GM18498 (cell line): ENCODE measurements at regions not wholly inside any gene's neighbourhood (a gene's known extent, or its start where the extent isn't known, plus 50 kb on each side); places are given as distances from the start of the nearest gene placed in this dataset.

Experiments
- ATAC-seq: cut with Tn5 transposase; IDR thresholded peaks from one replicate; pipeline ENCODE4 v1.9.1; 2021; ENCODE audit warnings: mild to moderate bottlenecking, moderate library complexity; ENCODE audit not compliant: unreplicated experiment

DNA sequence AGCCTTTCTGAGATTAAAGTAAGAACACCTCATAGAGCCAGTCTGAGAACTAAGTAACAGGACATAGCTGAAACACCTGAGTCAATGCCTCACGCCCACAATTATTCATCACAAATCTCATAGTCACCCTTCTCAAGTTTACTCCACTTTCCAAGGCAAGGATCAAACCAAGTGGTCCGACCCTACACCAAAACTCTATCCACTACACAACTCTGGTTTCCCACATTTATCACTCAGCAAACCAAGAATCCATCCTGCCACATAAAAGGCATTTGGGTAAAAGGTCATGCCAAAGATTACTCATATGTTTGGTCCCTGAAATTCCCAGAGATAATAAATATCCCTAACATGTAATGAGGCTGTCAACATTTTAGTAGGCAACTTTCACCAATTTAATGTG is 144.1 kb downstream of the RPAP3 start:
- ATAC-seq: no peak

GRCh38 chr12:47560415-47560814 is 145.4 kb downstream of the RPAP3 start:
- no peak for ATAC-seq

DNA sequence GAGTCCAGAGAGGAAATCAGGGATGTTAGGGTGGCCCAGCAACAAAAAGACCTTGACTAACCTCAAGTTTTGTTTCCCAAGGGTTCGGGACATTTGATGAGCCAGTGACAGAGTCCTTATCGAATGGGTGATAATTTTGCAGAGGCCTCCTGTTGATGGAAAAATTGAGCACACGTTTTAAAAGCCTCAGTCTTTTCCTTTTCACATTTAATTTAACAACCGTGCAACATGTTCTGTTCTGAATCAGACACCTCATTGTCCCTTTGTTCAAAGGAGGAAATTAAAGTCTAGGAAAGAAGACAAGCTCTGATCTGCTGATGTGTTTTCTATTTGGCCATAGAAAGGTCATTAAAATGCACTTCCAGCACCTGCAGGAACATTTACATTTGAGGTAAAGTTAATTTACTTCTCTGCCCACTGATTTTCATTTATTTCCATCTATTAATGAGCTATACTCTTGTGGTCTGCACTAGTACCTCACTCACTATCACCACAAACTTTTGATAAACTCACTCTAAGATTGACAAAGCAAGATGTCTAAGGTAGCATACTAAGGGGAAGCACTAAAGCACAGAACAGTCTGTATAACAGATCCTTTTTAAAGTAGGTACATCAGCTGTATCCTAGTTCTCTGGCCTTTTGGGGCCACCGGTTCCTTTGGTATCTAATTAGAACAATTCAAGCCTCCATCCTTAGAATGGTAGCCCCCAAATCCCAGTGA is 147.0 kb downstream of the RPAP3 start:
- ATAC-seq: no peak

- ATAC-seq: no peak
These were observed 148.4 kb downstream of the RPAP3 start for GRCh38 chr12:47557386-47557785.

GRCh38 chr12:47556261-47557030 is 149.4 kb downstream of the RPAP3 start:
- ATAC-seq: no peak

GRCh38 chr12:47554046-47554653 is 151.7 kb downstream of the RPAP3 start:
- ATAC-seq: no peak

DNA sequence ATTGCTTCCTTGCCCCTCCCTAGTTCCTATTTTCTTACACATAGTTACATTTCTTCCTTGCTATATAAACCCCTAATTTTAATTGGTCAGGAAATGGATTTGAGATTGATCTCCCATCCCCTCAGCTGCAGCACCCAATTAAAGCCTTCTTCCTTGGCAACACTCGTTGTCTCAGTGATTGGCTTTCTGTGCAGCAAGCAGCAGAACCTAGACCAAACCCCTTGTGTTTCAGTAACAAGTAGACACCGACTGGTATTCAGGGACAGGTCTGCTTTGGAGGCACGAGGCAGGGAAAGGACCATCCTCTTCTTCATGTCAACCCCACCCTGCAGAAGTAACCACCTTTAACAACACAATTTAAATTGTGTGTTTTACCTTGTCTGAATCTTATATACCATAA is 152.6 kb downstream of the RPAP3 start:
- no peak for ATAC-seq

DNA sequence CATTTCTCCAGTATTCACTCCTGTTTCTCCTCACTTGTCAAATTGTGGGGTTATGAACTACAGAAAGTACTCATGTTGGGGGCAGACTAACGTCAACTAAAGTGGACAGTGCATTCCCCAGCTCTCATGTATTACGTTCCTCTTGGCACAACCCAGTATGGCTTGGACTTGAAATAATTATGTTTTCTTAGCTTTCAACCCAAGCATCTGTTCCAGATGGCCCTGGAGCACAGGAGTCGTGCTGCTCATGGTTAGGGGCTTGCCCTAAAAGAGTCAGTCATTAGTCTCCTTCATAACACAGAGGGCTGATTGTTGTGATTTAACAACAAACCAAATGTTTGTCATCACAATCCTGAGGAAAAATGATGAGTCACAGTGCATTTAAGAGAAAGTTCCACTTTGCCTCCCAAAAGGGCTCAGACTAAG is 154.4 kb downstream of the RPAP3 start:
- ATAC-seq: no peak

DNA sequence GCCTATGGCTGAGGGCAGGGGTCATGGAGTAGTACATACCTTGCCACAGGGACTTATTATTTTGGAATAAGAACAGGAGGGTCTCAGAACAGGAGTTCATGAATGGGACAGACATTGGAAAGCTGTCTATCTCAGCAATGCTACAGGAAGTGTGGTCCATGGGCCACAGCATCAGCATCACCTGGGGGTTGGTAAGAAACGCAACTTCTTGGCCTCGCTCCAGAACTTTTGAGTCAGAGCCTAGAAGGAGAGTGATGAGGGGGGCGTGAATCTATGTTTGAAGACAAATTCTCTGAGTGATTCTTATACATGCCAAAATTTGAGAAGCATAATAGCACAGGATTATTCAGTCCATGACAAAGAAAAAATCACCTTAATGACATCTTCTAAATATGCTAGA is 156.6 kb downstream of the RPAP3 start:
- ATAC-seq: no peak

DNA sequence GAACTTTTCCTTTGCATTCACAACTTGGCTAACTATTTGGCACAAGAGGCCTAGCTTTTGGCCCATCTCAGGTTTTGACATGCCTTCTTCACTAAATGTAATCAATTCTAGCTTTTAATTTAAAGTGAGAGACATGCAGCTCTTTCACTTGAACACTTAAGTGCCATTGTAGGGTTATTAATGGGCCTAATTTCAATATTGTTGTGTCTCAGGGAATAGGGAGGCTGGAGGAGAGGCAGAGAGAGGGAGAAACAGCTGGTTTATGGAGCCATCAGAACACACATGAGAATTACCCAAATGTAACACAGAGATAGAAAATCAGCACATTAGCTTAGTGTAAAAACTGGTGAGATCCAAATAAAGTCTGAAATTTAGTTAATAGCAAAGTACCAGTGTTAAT is 157.4 kb downstream of the RPAP3 start:
- no peak for ATAC-seq

DNA sequence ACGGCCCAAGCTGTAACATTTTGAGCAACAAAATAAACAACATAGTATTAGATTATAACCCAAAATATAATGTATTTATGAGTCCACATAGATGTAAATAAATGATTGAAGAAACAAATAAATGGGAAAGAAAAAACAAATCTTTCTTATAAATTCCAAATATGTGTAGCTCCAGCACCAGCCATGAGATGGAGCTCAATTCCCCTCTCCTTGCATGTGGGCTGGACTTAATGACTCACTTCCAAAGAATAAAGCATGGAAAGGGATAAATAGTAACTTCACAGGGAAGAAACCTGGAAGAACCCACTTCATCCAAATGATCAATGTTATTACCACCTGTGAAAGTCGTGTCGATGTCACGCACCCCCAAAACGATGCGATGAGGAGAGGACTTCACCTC is 158.8 kb downstream of the RPAP3 start:
- no peak for ATAC-seq

GRCh38 chr12:47545938-47546609 is 159.8 kb downstream of the RPAP3 start:
- no peak for ATAC-seq

- ATAC-seq: no peak
These were observed 171.1 kb downstream of the RPAP3 start for GRCh38 chr12:47534695-47535094.

GRCh38 chr12:47530050-47530449 is 175.8 kb downstream of the RPAP3 start:
- ATAC-seq: no peak

DNA sequence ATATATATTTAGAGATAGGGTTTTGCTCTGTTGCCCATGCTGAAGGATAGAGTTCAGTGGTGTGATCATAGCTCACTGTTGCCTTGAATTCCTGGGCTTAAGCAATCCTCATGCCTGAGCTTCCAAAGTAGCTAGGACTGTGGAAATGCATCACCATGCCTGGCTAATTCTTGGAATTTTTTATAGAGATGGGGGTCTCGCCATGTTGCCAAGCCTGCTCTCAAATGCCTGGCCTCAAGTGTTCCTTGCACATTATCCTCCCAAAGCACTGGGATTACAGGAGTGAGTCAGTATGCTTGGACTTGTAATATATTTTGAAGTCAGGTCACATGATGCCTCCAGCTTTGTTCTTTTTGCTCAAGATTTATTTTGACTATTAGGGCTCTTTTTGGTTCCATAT is 178.0 kb downstream of the RPAP3 start:
- no peak for ATAC-seq

- no peak for ATAC-seq
These were observed 185.8 kb downstream of the RPAP3 start for GRCh38 chr12:47520029-47520428.

GRCh38 chr12:47517122-47517521 is 188.7 kb downstream of the RPAP3 start:
- ATAC-seq: no peak

DNA sequence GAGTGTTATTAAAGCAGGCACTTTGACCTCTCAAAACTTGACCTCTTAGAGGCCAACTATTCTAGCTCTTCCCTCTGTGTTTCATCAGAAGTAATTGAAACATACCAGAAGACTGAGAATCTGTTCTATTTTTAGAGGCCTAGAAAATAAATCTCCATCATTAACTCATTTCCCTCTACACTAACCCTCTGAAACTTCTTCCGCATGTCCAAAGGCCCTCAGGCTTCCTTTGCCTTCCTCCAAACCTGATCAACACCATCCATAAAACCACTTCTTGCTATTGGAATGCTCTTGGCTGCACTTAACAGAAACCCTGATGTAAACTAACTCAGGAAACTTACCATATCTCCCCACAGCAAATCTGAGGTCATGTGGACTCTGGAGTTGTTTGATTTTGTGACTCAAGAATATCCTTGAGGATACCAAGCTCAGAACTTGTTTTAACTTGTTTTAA is 196.4 kb downstream of the RPAP3 start:
- no peak for ATAC-seq

- ATAC-seq: no peak
These were observed 198.6 kb downstream of the RPAP3 start for GRCh38 chr12:47507221-47507620.

DNA sequence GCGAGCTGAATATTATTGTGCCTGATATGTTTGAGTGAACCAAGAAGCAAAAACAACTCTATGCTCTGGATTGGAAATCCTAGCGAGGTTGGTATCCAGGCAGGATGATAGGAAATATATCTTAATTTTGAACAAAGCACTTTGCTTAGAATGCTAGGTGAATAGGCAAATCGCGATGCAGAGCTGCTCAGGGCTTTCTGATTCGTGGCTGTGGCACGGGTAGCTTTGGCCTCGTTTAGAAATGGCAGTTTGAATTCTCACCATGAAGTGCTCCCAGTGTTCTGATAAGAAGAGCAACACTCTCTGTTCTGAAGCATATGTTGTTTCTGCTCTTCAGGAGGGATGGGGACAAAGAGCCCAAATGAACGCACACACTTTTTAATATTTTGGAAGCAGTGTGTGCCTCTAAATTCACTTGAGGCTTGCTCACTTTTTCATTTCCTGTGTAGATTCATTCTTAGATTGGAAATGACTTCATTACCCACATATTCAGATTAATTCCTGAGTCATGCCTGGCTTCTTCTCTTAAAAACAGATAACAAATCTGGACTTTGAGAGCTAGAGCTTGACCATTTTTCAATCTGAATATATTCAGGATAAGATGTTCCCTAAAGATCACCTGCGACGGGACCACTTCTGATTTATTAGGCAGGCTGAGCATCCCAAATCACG is 200.9 kb downstream of the RPAP3 start:
- ATAC-seq: no peak

GRCh38 chr12:47493801-47494200 is 212.0 kb downstream of the RPAP3 start:
- ATAC-seq: no peak
